ENCODE measurements at regions not wholly inside any gene's neighbourhood (a gene's known extent, or its start where the extent isn't known, plus 50 kb on each side); places are given as distances from the start of the nearest gene placed in this dataset.

- no peak for DNase-seq (ENCODE audit: low spot score)
Observed at GRCh38 chr4:81627590-81627989, 155.9 kb upstream of the RASGEF1B start.

GRCh38 chr4:81626851-81627250 is 155.1 kb upstream of the RASGEF1B start:
- no peak for DNase-seq (ENCODE audit: low spot score)

- DNase-seq (ENCODE audit: low spot score) = no peak
Observed at GRCh38 chr4:81625422-81626417, 154.0 kb upstream of the RASGEF1B start.

GRCh38 chr4:81623434-81623833 is 151.7 kb upstream of the RASGEF1B start:
- DNase-seq (ENCODE audit: low spot score) = no peak

GRCh38 chr4:81622474-81623184 is 150.9 kb upstream of the RASGEF1B start:
- DNase-seq (ENCODE audit: low spot score) = no peak

GRCh38 chr4:81622028-81622427 is 150.3 kb upstream of the RASGEF1B start:
- no peak for DNase-seq (ENCODE audit: low spot score)

- peak; percentile 37 for DNase-seq (ENCODE audit: low spot score)
Observed at GRCh38 chr4:81621490-81621889, 149.8 kb upstream of the RASGEF1B start.

- no peak for DNase-seq (ENCODE audit: low spot score)
Observed at GRCh38 chr4:81620442-81620841, 148.7 kb upstream of the RASGEF1B start.

GRCh38 chr4:81617545-81617944 is 145.8 kb upstream of the RASGEF1B start:
- no peak for DNase-seq (ENCODE audit: low spot score)

GRCh38 chr4:81611221-81611620 is 139.5 kb upstream of the RASGEF1B start:
- DNase-seq (ENCODE audit: low spot score) = no peak

GRCh38 chr4:81609844-81610243 is 138.1 kb upstream of the RASGEF1B start:
- peak; percentile 63 for DNase-seq (ENCODE audit: low spot score)

- DNase-seq (ENCODE audit: low spot score) = no peak
Observed at GRCh38 chr4:81607950-81608349, 136.2 kb upstream of the RASGEF1B start.

GRCh38 chr4:81606801-81607501 is 135.2 kb upstream of the RASGEF1B start:
- DNase-seq (ENCODE audit: low spot score) = peak; percentile 49

- no peak for DNase-seq (ENCODE audit: low spot score)
Observed at GRCh38 chr4:81606166-81606565, 134.5 kb upstream of the RASGEF1B start.

- DNase-seq (ENCODE audit: low spot score) = peak; percentile 45
Observed at GRCh38 chr4:81605271-81605670, 133.6 kb upstream of the RASGEF1B start.

GRCh38 chr4:81604683-81605218 is 133.0 kb upstream of the RASGEF1B start:
- no peak for DNase-seq (ENCODE audit: low spot score)

- no peak for DNase-seq (ENCODE audit: low spot score)
Observed at GRCh38 chr4:81602854-81603253, 131.1 kb upstream of the RASGEF1B start.

- no peak for DNase-seq (ENCODE audit: low spot score)
Observed at GRCh38 chr4:81601358-81601694, 129.6 kb upstream of the RASGEF1B start.

GRCh38 chr4:81600520-81601357 is 129.0 kb upstream of the RASGEF1B start:
- no peak for DNase-seq (ENCODE audit: low spot score)

- DNase-seq (ENCODE audit: low spot score) = no peak
Observed at GRCh38 chr4:81599742-81600380, 128.2 kb upstream of the RASGEF1B start.

Measured in NAMALWA (cell line).